ENCODE measurements at regions not wholly inside any gene's neighbourhood (a gene's known extent, or its start where the extent isn't known, plus 50 kb on each side); places are given as distances from the start of the nearest gene placed in this dataset.
A peak's percentile ranks its signal among the peaks of the same experiment; 100 is the strongest.

- no peak for FAIRE-seq
Measured at GRCh38 chr5:8247049-8247899, 378.3 kb downstream of the MTRR start.

GRCh38 chr5:8253376-8253775 is 384.4 kb downstream of the MTRR start:
- no peak for FAIRE-seq

- FAIRE-seq = no peak
Measured at GRCh38 chr5:8254674-8255073, 385.7 kb downstream of the MTRR start.

- no peak for FAIRE-seq
Measured at GRCh38 chr5:8258801-8259200, 389.9 kb downstream of the MTRR start.

- no peak for FAIRE-seq
Measured at GRCh38 chr5:8270246-8270645, 401.3 kb downstream of the MTRR start.

GRCh38 chr5:8280711-8281363 is 411.9 kb downstream of the MTRR start:
- FAIRE-seq = no peak

- no peak for FAIRE-seq
Measured at GRCh38 chr5:8288334-8288733, 419.4 kb downstream of the MTRR start.

- FAIRE-seq = no peak
Measured at GRCh38 chr5:8288897-8289516, 420.1 kb downstream of the MTRR start.

- FAIRE-seq = no peak
Measured at GRCh38 chr5:8289779-8290178, 420.8 kb downstream of the MTRR start.

GRCh38 chr5:8290721-8291120 is 421.8 kb downstream of the MTRR start:
- no peak for FAIRE-seq

- FAIRE-seq = no peak
Measured at GRCh38 chr5:8291641-8292040, 422.7 kb downstream of the MTRR start.

GRCh38 chr5:8295141-8295540 is 426.2 kb downstream of the MTRR start:
- FAIRE-seq = no peak

GRCh38 chr5:8299716-8300115 is 430.8 kb downstream of the MTRR start:
- FAIRE-seq = no peak

- FAIRE-seq = no peak
Measured at GRCh38 chr5:8304341-8304740, 435.4 kb downstream of the MTRR start.

- FAIRE-seq = no peak
Measured at GRCh38 chr5:8306288-8306896, 437.4 kb downstream of the MTRR start.

GRCh38 chr5:8314965-8315364 is 446.0 kb downstream of the MTRR start:
- FAIRE-seq = no peak

- FAIRE-seq = no peak
Measured at GRCh38 chr5:8316608-8317280, 447.8 kb downstream of the MTRR start.

GRCh38 chr5:8317335-8317734 is 448.4 kb downstream of the MTRR start:
- no peak for FAIRE-seq

- no peak for FAIRE-seq
Measured at GRCh38 chr5:8320244-8320643, 451.3 kb downstream of the MTRR start.

GRCh38 chr5:8321272-8321671 is 452.3 kb downstream of the MTRR start:
- peak; percentile 49 for FAIRE-seq

- FAIRE-seq = no peak
Measured at GRCh38 chr5:8322484-8322883, 453.5 kb downstream of the MTRR start.

- no peak for FAIRE-seq
Measured at GRCh38 chr5:8327016-8327415, 458.1 kb downstream of the MTRR start.

GRCh38 chr5:8329773-8330172 is 460.8 kb downstream of the MTRR start:
- no peak for FAIRE-seq

Data from colon (tissue), 2 donors.